PC-9 (cell line): ENCODE measurements at regions not wholly inside any gene's neighbourhood (a gene's known extent, or its start where the extent isn't known, plus 50 kb on each side); places are given as distances from the start of the nearest gene placed in this dataset.

Source experiments
- BruUV-seq: library from RNA; stranded (reverse); fragments of 400-500 nt; replicated peaks from 2 replicates; lab custom pipeline; 2021; lab: Mats Ljungman, UMichigan
- CTCF ChIA-PET: fragments of 300-600 bp; sonication (Branson Sonifier 250); formaldehyde crosslinking; loops from one replicate; lab custom pipeline; 2022; ENCODE audit warnings: antibody characterized with exemption; lab: Charles Lee
- POLR2A ChIA-PET: fragments of 300-600 bp; sonication (Branson Sonifier 250); formaldehyde crosslinking; loops from one replicate; lab custom pipeline; 2022; ENCODE audit warnings: antibody characterized with exemption; ENCODE audit not compliant: unreplicated experiment; lab: Charles Lee
- DNase-seq, 2 experiments: peaks; one replicate each; pipeline versions ENCODE4 v3.0.0 to v3.0.0-alpha.2; 2015 to 2022; ENCODE audit warnings: mixed read lengths in 1 of 2
- H2AFZ ChIP-seq: fragments of 200-600 bp; sonication (generic); 2 replicates; pipeline ENCODE4 v1.8.1; 2017; ENCODE audit warnings: antibody characterized with exemption
- H3F3A ChIP-seq: fragments of 200-600 bp; sonication (generic); 2 replicates; pipeline ENCODE4 v1.8.1; 2017; ENCODE audit warnings: antibody characterized with exemption, mild to moderate bottlenecking, low read depth; ENCODE audit not compliant: insufficient read depth
- H3K27ac ChIP-seq: fragments of 200-600 bp; sonication (generic); 2 replicates; pipeline ENCODE4 v1.6.1; 2016; ENCODE audit warnings: mixed run types
- H3K27me3 ChIP-seq: fragments of 200-600 bp; sonication (generic); 2 replicates; pipeline ENCODE4 v1.6.1; 2016; ENCODE audit warnings: low read depth, mixed run types; ENCODE audit not compliant: insufficient read depth
- H3K36me3 ChIP-seq: fragments of 200-600 bp; sonication (generic); 2 replicates; pipeline ENCODE4 v1.6.1; 2016; ENCODE audit warnings: low read depth, mixed run types
- H3K4me1 ChIP-seq: fragments of 200-600 bp; sonication (generic); replicated peaks from 2 replicates; pipeline ENCODE4 v1.6.1; 2016; ENCODE audit warnings: mixed run types; ENCODE audit not compliant: insufficient read depth
- H3K4me2 ChIP-seq: fragments of 200-600 bp; sonication (generic); 2 replicates; pipeline ENCODE4 v1.6.1; 2017; ENCODE audit warnings: mixed run types
- H3K4me3 ChIP-seq: fragments of 200-600 bp; sonication (generic); 2 replicates; pipeline ENCODE4 v1.6.1; 2016; ENCODE audit warnings: mixed run types
- H3K79me2 ChIP-seq: fragments of 200-600 bp; sonication (generic); 2 replicates; pipeline ENCODE4 v1.6.1; 2017; ENCODE audit warnings: low read depth, mixed run types
- H3K9me2 ChIP-seq: fragments of 200-600 bp; sonication (generic); 2 replicates; pipeline ENCODE4 v1.8.1; 2017; ENCODE audit warnings: mild to moderate bottlenecking; ENCODE audit not compliant: insufficient read depth
- H3K9me3 ChIP-seq: fragments of 200-600 bp; sonication (generic); 2 replicates; pipeline ENCODE4 v1.8.1; 2016; ENCODE audit warnings: low read depth; ENCODE audit not compliant: insufficient read depth
- H4K20me1 ChIP-seq: fragments of 200-600 bp; sonication (generic); 2 replicates; pipeline ENCODE4 v1.8.1; 2017; ENCODE audit not compliant: insufficient read depth
- EZH2 ChIP-seq: fragments of 200-600 bp; sonication (generic); IDR thresholded peaks from 2 replicates; pipeline ENCODE4 v1.8.0; 2017; ENCODE audit warnings: antibody characterized with exemption, low read depth
- intact Hi-C: fragments of 100-400 bp; cut with micrococcal nuclease; formaldehyde crosslinking; loops from one replicate; pipeline ENCODE4 v1.10.0; 2022; ENCODE audit not compliant: unreplicated experiment
- TF ChIP-seq, protein P1 (sequence below): fragments of 200-600 bp; sonication (generic); conservative IDR thresholded peaks from 2 replicates; pipeline ENCODE4 v1.6.1; 2017; ENCODE audit warnings: mixed run types, antibody characterized with exemption, mild to moderate bottlenecking, moderate library complexity

DNA sequence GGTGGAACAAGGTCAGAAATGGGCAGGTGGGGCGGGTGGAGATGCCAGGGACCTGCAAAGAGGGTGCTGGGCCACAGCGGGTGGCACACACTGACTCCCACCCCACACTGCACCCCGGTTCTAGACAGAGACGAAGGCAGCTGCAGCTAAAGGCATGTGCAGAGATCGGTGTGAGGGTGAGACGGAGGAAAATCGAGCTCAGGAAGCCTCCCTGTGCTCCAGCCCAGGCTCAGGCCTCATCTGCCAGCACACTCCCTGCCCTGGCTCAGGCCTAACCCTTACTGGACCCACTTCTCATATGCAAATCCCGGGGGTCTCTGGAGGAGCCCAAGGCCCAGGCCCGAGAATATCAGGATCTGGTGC is 130.8 kb upstream of the PPP1R26 start:
- TF ChIP-seq, protein P1, sequence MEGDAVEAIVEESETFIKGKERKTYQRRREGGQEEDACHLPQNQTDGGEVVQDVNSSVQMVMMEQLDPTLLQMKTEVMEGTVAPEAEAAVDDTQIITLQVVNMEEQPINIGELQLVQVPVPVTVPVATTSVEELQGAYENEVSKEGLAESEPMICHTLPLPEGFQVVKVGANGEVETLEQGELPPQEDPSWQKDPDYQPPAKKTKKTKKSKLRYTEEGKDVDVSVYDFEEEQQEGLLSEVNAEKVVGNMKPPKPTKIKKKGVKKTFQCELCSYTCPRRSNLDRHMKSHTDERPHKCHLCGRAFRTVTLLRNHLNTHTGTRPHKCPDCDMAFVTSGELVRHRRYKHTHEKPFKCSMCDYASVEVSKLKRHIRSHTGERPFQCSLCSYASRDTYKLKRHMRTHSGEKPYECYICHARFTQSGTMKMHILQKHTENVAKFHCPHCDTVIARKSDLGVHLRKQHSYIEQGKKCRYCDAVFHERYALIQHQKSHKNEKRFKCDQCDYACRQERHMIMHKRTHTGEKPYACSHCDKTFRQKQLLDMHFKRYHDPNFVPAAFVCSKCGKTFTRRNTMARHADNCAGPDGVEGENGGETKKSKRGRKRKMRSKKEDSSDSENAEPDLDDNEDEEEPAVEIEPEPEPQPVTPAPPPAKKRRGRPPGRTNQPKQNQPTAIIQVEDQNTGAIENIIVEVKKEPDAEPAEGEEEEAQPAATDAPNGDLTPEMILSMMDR = no peak
- TF ChIP-seq EZH2 = no peak
- CTCF ChIA-PET = no interaction called here
- H2AFZ ChIP-seq = no peak overlapping the region
- intact Hi-C loops = no loop called here
- no peaks in the 10 kb centered on the region for H3K4me1 ChIP-seq
- no peaks in the 10 kb centered on the region for H3K36me3 ChIP-seq
- no peaks in the 10 kb centered on the region for H3F3A ChIP-seq
- H3K4me3 ChIP-seq = no peak overlapping the region
- POLR2A ChIA-PET = no interaction called here
- no peaks in the 10 kb centered on the region for H3K9me2 ChIP-seq
- DNase-seq = no peak
- H3K9me3 ChIP-seq = no peaks in the 10 kb centered on the region
- no peak overlapping the region for H3K4me2 ChIP-seq
- no peak overlapping the region for H3K27ac ChIP-seq
- peaks cover 100% of the 10 kb centered on the region for H3K27me3 ChIP-seq
- H4K20me1 ChIP-seq = no peaks in the 10 kb centered on the region; the same call in 1 of the 2 replicates
- H3K79me2 ChIP-seq = no peaks in the 10 kb centered on the region
- BruUV-seq = no TSS peak

- Histone ChIP-seq H3K4me1 (no peaks in the 10 kb centered on the region), H4K20me1 (no peaks in the 10 kb centered on the region; the same call in 1 of the 2 replicates), H3K4me3 (no peak overlapping the region), H3K9me3 (no peaks in the 10 kb centered on the region), H3K9me2 (no peaks in the 10 kb centered on the region), H3K4me2 (no peak overlapping the region), H3K36me3 (no peaks in the 10 kb centered on the region), H2AFZ (no peak overlapping the region), H3K27ac (no peak overlapping the region), H3K27me3 (peaks cover 100% of the 10 kb centered on the region), H3F3A (no peaks in the 10 kb centered on the region), H3K79me2 (no peaks in the 10 kb centered on the region)
- POLR2A ChIA-PET = interaction anchor here (0.6 kb wide), 1 partner anchor 837 kb away, joined by 4 read pairs; no protein-coding TSS in a partner anchor
- intact Hi-C loops = no loop called here
- no peak for TF ChIP-seq EZH2
- TF ChIP-seq, protein P1 = no peak
- DNase-seq = no peak
- CTCF ChIA-PET = no interaction called here
- no TSS peak for BruUV-seq
Observed at GRCh38 chr9:135349212-135350002, 130.2 kb upstream of the PPP1R26 start.

DNA sequence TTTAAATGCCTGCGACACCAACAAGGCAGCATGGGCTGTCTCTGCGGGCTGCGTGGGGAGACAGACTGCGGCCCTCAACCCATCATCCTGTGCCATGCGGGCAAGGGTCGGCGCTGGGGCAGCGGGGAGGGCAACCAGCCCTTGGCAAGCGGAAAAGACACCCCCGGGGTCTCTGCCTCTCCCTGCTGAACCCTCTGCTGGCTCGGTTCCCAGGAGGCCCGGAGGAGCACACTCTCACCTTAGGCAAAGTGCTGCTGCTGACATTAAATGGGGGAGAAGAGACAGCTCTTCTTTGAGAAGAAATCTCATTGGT is 129.6 kb upstream of the PPP1R26 start:
- H3K27ac ChIP-seq = no peak overlapping the region
- ChIA-PET CTCF (no interaction called here), POLR2A (interaction anchor here (0.6 kb wide), 1 partner anchor 836 kb away, joined by 4 read pairs; no protein-coding TSS in a partner anchor)
- DNase-seq = no peak
- no peak overlapping the region for H2AFZ ChIP-seq
- H3K4me3 ChIP-seq = no peak overlapping the region
- TF ChIP-seq, protein P1 = no peak
- no peak for TF ChIP-seq EZH2
- no peaks in the 10 kb centered on the region for H3F3A ChIP-seq
- H3K27me3 ChIP-seq = peaks cover 100% of the 10 kb centered on the region
- no peaks in the 10 kb centered on the region for H3K79me2 ChIP-seq
- no peaks in the 10 kb centered on the region; the same call in 1 of the 2 replicates for H4K20me1 ChIP-seq
- no peak overlapping the region for H3K4me2 ChIP-seq
- intact Hi-C loops = no loop called here
- H3K9me2 ChIP-seq = no peaks in the 10 kb centered on the region
- no peaks in the 10 kb centered on the region for H3K9me3 ChIP-seq
- BruUV-seq = no TSS peak
- H3K36me3 ChIP-seq = no peaks in the 10 kb centered on the region
- no peaks in the 10 kb centered on the region for H3K4me1 ChIP-seq
